ENCODE measurements at regions not wholly inside any gene's neighbourhood (a gene's known extent, or its start where the extent isn't known, plus 50 kb on each side); places are given as distances from the start of the nearest gene placed in this dataset.

- no peak for DNase-seq
These were observed 58.7 kb upstream of the ACAN start for GRCh38 chr15:88744548-88745020.

DNA sequence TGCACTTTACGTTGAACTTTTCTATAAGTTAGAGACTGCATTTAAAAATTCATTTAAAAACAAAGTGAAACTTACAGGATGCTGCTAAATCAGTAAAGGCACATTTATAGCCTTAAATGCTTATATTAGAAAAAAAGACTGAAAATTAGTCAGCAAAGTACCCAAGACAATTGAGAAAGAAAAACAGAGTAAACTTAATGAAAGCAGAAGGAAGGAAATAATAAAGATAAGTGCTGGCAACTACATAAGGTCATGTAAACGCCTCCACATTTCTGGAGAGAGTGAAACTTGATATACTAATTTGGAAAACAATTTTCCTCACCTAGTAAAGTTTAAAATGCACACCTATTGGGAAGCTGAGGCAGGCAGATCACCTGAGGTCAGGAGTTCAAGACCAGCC lies 58.2 kb upstream of the ACAN start:
- no peak for DNase-seq

DNA sequence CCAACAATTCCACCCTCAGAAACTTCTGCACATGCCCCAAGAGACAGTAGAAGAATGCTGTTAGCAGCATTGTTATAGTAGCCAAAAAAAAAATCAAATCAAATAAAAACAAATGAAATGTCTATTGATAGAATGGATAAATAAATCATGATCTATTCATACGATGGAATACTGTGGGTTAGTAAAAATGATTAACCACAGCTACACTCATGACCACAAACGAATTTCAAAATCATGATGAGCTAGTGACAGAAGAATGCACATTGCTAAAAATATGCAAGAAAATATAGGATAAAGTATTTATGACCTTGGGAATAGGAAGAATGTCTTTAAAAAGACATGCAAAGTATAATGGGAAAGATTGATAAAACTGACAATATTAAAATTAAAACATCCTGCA lies 57.5 kb upstream of the ACAN start:
- DNase-seq: no peak

DNA sequence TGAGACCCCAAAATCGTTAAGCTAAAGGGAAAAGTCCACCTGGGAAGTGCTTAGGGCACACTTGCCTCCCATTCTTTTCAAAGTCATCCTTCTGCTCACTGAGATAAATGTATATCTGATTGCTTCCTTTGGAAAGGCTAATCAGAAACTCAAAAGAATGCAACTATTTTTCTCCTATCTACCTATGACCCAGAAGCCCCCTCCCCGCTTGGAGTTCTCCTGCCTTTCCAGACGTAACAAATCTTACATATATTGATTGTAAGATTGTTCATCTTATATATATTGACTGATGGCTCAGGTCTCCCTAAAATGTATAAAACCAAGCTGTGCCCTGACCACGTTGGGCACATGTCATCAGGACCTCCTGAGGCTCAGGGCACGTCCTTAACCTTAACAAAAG lies 56.8 kb upstream of the ACAN start:
- no peak for DNase-seq

- no peak for DNase-seq
These were observed 56.1 kb upstream of the ACAN start for GRCh38 chr15:88747111-88747510.

DNA sequence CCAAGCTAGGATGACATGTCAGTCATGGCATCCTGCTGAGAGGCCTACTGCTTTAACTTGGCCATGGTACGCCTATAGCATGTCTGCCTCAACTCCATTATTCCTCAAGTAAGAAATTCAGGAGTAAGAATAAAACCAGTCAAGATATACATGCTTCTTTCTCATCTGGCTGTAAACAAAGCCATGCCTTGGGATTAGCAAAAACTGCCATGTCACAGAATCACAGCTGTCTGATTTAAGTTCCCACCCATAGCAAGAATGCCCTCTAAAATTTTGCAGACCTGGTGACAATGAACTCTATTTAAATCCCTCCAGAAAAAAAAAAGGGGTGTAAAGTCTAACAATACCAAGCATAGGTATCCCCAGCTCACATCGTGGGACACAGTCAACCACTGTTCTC lies 55.6 kb upstream of the ACAN start:
- no peak for DNase-seq

- DNase-seq: no peak
These were observed 55.2 kb upstream of the ACAN start for GRCh38 chr15:88748081-88748480.

DNA sequence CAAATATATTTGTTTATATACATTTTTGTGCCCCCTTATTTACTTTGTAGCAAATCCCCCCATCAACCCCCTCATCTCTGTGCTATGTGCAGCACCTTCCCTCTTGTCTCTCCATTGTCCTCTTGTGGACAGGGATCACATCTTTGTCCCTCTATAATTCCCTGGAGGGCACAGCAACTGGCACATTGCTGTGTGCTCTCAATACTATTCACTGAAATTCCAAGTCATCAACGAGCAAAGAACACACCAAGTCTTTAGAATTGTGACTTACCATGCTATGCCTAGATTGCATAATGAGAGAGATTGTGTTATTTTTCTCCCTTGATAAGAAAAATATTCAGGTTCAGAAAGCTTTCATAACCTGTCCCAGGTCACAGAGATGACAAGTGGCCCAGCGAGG lies 54.6 kb upstream of the ACAN start:
- no peak for DNase-seq

- no peak for DNase-seq
These were observed 53.5 kb upstream of the ACAN start for GRCh38 chr15:88749699-88750098.

DNA sequence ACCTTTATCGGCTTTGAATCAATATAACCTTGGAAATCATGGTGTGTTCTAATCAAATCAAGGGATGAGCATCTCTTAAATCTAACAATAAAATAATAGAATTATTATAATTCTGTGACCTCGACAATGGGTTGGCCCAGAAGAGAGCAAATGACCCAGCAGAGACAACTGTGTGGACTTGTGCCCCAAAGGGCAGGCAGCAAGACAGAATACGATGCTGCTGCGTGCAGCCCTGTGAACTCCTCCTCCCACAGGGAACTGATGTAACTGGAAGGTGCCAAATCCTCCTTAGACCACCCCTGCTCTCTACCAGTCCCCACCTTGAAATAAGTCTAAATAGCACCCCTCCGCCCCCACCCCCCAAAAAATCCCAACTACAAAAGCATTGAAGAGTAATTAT lies 50.7 kb upstream of the ACAN start:
- DNase-seq: no peak

GRCh38 chr15:88752951-88753350 lies 50.3 kb upstream of the ACAN start:
- DNase-seq: no peak
